ENCODE measurements at regions not wholly inside any gene's neighbourhood (a gene's known extent, or its start where the extent isn't known, plus 50 kb on each side); places are given as distances from the start of the nearest gene placed in this dataset.

- no peak overlapping the region for H3K27ac ChIP-seq
- H3K4me3 ChIP-seq = no peak overlapping the region
Measured at GRCh38 chr16:76207270-76207669, 69.9 kb upstream of the CNTNAP4 start.

GRCh38 chr16:76210157-76210556 is 67.0 kb upstream of the CNTNAP4 start:
- H3K27ac ChIP-seq = no peak overlapping the region
- H3K4me3 ChIP-seq = no peak overlapping the region

GRCh38 chr16:76213860-76214259 is 63.3 kb upstream of the CNTNAP4 start:
- Histone ChIP-seq H3K27ac (no peak overlapping the region), H3K4me3 (no peak overlapping the region)

GRCh38 chr16:76214856-76215255 is 62.3 kb upstream of the CNTNAP4 start:
- no peak overlapping the region for H3K27ac ChIP-seq
- H3K4me3 ChIP-seq = no peak overlapping the region

- Histone ChIP-seq H3K4me3 (no peak overlapping the region), H3K27ac (no peak overlapping the region)
Measured at GRCh38 chr16:76222087-76222486, 55.1 kb upstream of the CNTNAP4 start.

GRCh38 chr16:76222853-76223252 is 54.3 kb upstream of the CNTNAP4 start:
- Histone ChIP-seq H3K4me3 (no peak overlapping the region), H3K27ac (no peak overlapping the region)

GRCh38 chr16:76226011-76226410 is 51.2 kb upstream of the CNTNAP4 start:
- Histone ChIP-seq H3K27ac (no peak overlapping the region), H3K4me3 (no peak overlapping the region)

- Histone ChIP-seq H3K4me3 (no peak overlapping the region), H3K27ac (no peak overlapping the region)
Measured at GRCh38 chr16:76226481-76226880, 50.7 kb upstream of the CNTNAP4 start.

Measured in skin epidermis (tissue), 12 donors.